A673 (cell line): ENCODE measurements at regions not wholly inside any gene's neighbourhood (a gene's known extent, or its start where the extent isn't known, plus 50 kb on each side); places are given as distances from the start of the nearest gene placed in this dataset.

Experiments used
- CTCF ChIP-seq: fragments of 300-800, 200-600 bp; sonication (generic); conservative IDR thresholded peaks from 2 replicates; pipeline ENCODE4 v1.5.1; 2017; ENCODE audit warnings: low read depth, mild to moderate bottlenecking, antibody characterized with exemption, low read length, moderate library complexity, mixed read lengths
- EZH2 ChIP-seq: fragments of 200-600 bp; sonication (generic); IDR thresholded peaks from 2 replicates; pipeline ENCODE4 v1.6.1; 2017; ENCODE audit warnings: borderline replicate concordance, low read depth, mild to moderate bottlenecking, mixed read lengths, antibody characterized with exemption, low read length; ENCODE audit not compliant: poor library complexity, severe bottlenecking

GRCh38 chr3:31077021-31077601 lies 182.7 kb upstream of the GADL1 start:
- TF ChIP-seq CTCF = no peak
- TF ChIP-seq EZH2 = no peak
